Keratinocyte (primary cell): ENCODE measurements at regions not wholly inside any gene's neighbourhood (a gene's known extent, or its start where the extent isn't known, plus 50 kb on each side); places are given as distances from the start of the nearest gene placed in this dataset.

Experiments used
- DNase-seq: peaks from one replicate; pipeline ENCODE4 v3.0.0-alpha.2; 2011; ENCODE audit warnings: low read depth, missing footprints, low spot score
- FAIRE-seq: peaks from 2 replicates; lab custom pipeline; 2011; peaks lifted over from hg19 to GRCh38; lab: Jason Lieb, UNC
- H2AFZ ChIP-seq: 2 replicates; pipeline ENCODE4 v1.6.0; 2012; ENCODE audit warnings: low read length, control low read depth, inconsistent platforms; ENCODE audit not compliant: control insufficient read depth
- H3K27ac ChIP-seq: 2 replicates; pipeline ENCODE4 v1.5.1; 2011; ENCODE audit warnings: low read length; ENCODE audit not compliant: control insufficient read depth, insufficient read depth
- H3K27me3 ChIP-seq: 3 replicates; pipeline ENCODE4 v1.6.0; 2011; ENCODE audit warnings: low read length; ENCODE audit not compliant: control insufficient read depth, insufficient read depth; ENCODE audit errors: extremely low read depth
- H3K36me3 ChIP-seq, 2 experiments: 2 replicates in 1 of 2; 3 replicates in 1 of 2; pipeline ENCODE4 v1.5.1; 2011; ENCODE audit warnings: low read length in 2 of 2, mild to moderate bottlenecking in 1 of 2; ENCODE audit not compliant: control insufficient read depth in 2 of 2, insufficient read depth in 2 of 2; ENCODE audit errors: extremely low read depth in 1 of 2
- H3K4me1 ChIP-seq: 3 replicates; pipeline ENCODE4 v1.5.1; 2011; ENCODE audit warnings: low read length; ENCODE audit not compliant: control insufficient read depth, insufficient read depth; ENCODE audit errors: extremely low read depth
- H3K4me2 ChIP-seq: 3 replicates; pipeline ENCODE4 v1.6.0; 2011; ENCODE audit warnings: low read depth, low read length; ENCODE audit not compliant: control insufficient read depth, insufficient read depth; ENCODE audit errors: extremely low read depth
- H3K4me3 ChIP-seq, 3 experiments: fragments of 200-600 bp in 1 of 3; sonication (generic) in 1 of 3; 2 replicates in 2 of 3; 3 replicates in 1 of 3; pipeline ENCODE4 v1.5.1; 2011 to 2016; ENCODE audit warnings: low read length in 3 of 3, mild to moderate bottlenecking in 3 of 3, control low read depth in 2 of 3, inconsistent platforms in 1 of 3, low read depth in 1 of 3, mixed read lengths in 1 of 3, mixed run types in 1 of 3, moderate library complexity in 1 of 3; ENCODE audit not compliant: control insufficient read depth in 2 of 3, insufficient read depth in 2 of 3; ENCODE audit errors: extremely low read depth in 1 of 3
- H3K79me2 ChIP-seq: 2 replicates; pipeline ENCODE4 v1.6.0; 2012; ENCODE audit warnings: low read length; ENCODE audit not compliant: control insufficient read depth, insufficient read depth
- H3K9ac ChIP-seq: 3 replicates; pipeline ENCODE4 v1.6.0; 2011; ENCODE audit warnings: low read length; ENCODE audit not compliant: control insufficient read depth, insufficient read depth; ENCODE audit errors: extremely low read depth
- H3K9me1 ChIP-seq: 3 replicates; pipeline ENCODE4 v1.6.0; 2011; ENCODE audit warnings: low read length; ENCODE audit not compliant: control insufficient read depth, insufficient read depth; ENCODE audit errors: extremely low read depth
- H3K9me3 ChIP-seq: 2 replicates; pipeline ENCODE4 v1.5.1; 2012; ENCODE audit warnings: low read depth, low read length; ENCODE audit not compliant: control insufficient read depth
- H4K20me1 ChIP-seq: 3 replicates; pipeline ENCODE4 v1.6.0; 2011; ENCODE audit warnings: low read length; ENCODE audit not compliant: control insufficient read depth, insufficient read depth; ENCODE audit errors: extremely low read depth
- EZH2 ChIP-seq: IDR thresholded peaks from one replicate; pipeline ENCODE4 v1.6.1; 2012; ENCODE audit warnings: inconsistent platforms, mild to moderate bottlenecking, low read length, moderate library complexity
- dilution Hi-C: fragments of 300-500 bp; cut with MboI; formaldehyde crosslinking; loops from one replicate; pipeline ENCODE4 v1.7.0; 2020; ENCODE audit warnings: low sequenced_read_pairs; ENCODE audit not compliant: extremely low pct_ligation_motif_present
- TF ChIP-seq, protein P1 (sequence below), 3 experiments: IDR thresholded peaks in 1 of 3; conservative IDR thresholded peaks in 1 of 3; optimal IDR thresholded peaks in 1 of 3; 2 replicates in 2 of 3; 3 replicates in 1 of 3; pipeline versions ENCODE3 to v1.5.1; 2011; ENCODE audit warnings: low read length in 3 of 3, mild to moderate bottlenecking in 3 of 3, moderate library complexity in 2 of 3, control low read depth in 1 of 3, inconsistent platforms in 1 of 3; ENCODE audit not compliant: insufficient read depth in 2 of 3; ENCODE audit errors: extremely low read depth in 1 of 3

DNA sequence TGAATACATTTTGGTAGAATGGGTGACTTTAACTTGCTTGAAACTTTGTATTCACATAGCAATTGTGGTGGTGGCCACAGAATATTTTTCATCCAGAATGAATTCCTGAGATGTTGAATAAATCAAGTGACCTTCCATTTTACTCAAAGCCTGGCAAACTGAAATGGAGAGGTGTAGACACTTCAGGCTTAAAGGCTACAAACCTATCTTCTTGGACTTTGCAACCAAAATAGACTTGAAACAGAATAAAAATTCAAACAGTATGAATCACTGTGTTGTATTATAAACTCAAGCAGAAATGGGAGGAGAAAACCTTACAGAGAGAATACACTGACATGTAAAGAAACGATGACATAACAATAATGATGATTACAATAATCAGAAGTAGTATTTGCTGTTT is 371.6 kb downstream of the BCKDHB start:
- no peaks in the 10 kb centered on the region for H3K79me2 ChIP-seq
- no peak overlapping the region for H3K9ac ChIP-seq
- no peaks in the 10 kb centered on the region for H3K27me3 ChIP-seq
- no peak overlapping the region for H3K4me3 ChIP-seq
- no peaks in the 10 kb centered on the region for H3K9me3 ChIP-seq
- dilution Hi-C loops = no loop called here
- no peaks in the 10 kb centered on the region for H3K4me1 ChIP-seq
- no peak overlapping the region for H3K27ac ChIP-seq
- no peak overlapping the region for H2AFZ ChIP-seq
- no peaks in the 10 kb centered on the region for H3K9me1 ChIP-seq
- H3K36me3 ChIP-seq = no peaks in the 10 kb centered on the region
- H3K4me2 ChIP-seq = no peak overlapping the region
- no peaks in the 10 kb centered on the region for H4K20me1 ChIP-seq
- no peak for DNase-seq
- no peak for FAIRE-seq
- TF ChIP-seq EZH2 = no peak
- TF ChIP-seq, protein P1, sequence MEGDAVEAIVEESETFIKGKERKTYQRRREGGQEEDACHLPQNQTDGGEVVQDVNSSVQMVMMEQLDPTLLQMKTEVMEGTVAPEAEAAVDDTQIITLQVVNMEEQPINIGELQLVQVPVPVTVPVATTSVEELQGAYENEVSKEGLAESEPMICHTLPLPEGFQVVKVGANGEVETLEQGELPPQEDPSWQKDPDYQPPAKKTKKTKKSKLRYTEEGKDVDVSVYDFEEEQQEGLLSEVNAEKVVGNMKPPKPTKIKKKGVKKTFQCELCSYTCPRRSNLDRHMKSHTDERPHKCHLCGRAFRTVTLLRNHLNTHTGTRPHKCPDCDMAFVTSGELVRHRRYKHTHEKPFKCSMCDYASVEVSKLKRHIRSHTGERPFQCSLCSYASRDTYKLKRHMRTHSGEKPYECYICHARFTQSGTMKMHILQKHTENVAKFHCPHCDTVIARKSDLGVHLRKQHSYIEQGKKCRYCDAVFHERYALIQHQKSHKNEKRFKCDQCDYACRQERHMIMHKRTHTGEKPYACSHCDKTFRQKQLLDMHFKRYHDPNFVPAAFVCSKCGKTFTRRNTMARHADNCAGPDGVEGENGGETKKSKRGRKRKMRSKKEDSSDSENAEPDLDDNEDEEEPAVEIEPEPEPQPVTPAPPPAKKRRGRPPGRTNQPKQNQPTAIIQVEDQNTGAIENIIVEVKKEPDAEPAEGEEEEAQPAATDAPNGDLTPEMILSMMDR (optimal IDR thresholded peaks at IDR 0.05 in 1 of 3, IDR thresholded peaks at IDR 0.05 in 1 of 3, conservative IDR thresholded peaks at IDR 0.05 in 1 of 3; ENCODE audit: extremely low read depth in 1 of 3, insufficient read depth in 2 of 3, low read length in 3 of 3) = no peak

DNA sequence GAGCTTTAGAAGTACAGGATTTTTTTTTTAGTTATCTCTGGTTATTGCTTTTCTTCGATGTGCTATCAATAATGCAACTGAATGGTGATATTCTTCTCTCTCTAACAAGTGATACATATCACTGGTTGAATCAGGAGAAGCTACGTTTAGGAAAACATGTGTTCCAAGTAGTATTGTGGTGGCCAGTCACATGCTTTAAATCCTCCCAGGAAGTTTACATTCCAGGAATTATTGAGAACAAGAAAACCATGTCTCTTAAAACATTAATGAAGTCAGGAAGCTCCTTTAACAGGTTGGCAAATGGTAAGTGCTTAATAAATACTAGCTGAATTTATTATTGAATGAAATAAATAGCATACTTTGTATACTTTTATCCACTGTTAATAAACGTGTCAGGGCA is 371.1 kb downstream of the BCKDHB start:
- Histone ChIP-seq H3K27me3 (no peaks in the 10 kb centered on the region), H3K36me3 (no peaks in the 10 kb centered on the region), H3K9ac (no peak overlapping the region), H3K9me1 (no peaks in the 10 kb centered on the region), H3K4me3 (no peak overlapping the region), H2AFZ (peak overlapping the region; percentile 4), H3K79me2 (no peaks in the 10 kb centered on the region), H3K27ac (no peak overlapping the region), H3K4me1 (no peaks in the 10 kb centered on the region), H4K20me1 (no peaks in the 10 kb centered on the region), H3K4me2 (no peak overlapping the region), H3K9me3 (no peaks in the 10 kb centered on the region)
- dilution Hi-C loops = no loop called here
- no peak for TF ChIP-seq EZH2
- TF ChIP-seq, protein P1 (optimal IDR thresholded peaks at IDR 0.05 in 1 of 3, IDR thresholded peaks at IDR 0.05 in 1 of 3, conservative IDR thresholded peaks at IDR 0.05 in 1 of 3; ENCODE audit: extremely low read depth in 1 of 3, insufficient read depth in 2 of 3, low read length in 3 of 3) = no peak
- DNase-seq (no peak), FAIRE-seq (peak; percentile 39)
